ENCODE measurements at regions not wholly inside any gene's neighbourhood (a gene's known extent, or its start where the extent isn't known, plus 50 kb on each side); places are given as distances from the start of the nearest gene placed in this dataset.

DNA sequence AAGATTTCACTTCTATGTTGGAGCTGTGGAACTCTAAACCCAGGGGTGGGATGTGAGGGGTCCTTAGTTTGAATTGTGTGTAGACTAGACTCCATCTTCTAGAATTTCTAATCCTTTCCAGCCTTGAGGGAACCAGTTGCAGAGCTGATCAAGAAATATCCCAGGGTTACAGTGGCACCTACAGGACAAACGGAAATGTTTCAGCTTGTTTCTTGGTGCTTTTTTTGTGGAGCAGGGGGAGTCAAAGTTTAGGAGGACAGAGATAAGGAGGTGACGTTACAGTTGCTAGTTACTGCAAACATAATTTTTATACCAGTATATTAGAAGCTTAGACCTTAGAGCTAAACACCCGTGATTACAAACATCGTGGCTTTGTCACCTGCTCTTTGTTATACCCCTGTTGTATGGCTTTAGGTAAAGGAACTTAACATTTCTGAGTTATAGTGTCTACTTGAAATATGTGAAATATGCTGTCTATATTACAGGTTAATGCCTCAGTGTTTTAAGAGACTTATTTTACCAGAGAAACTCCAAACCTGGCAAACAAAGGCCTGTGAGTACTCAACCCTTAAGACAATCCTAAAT is 84.5 kb upstream of the DYNC1I1 start:
- Histone ChIP-seq H2BK12ac (ENCODE audit: insufficient read length, low read depth, low read length) (no peak overlapping the region), H4K8ac (replicated peaks; ENCODE audit: insufficient read length, low read depth, low read length) (no peak overlapping the region), H4K91ac (ENCODE audit: insufficient read length, low read depth, low read length) (no peak overlapping the region), H3K23ac (ENCODE audit: insufficient read length, low read depth, low read length) (no peak overlapping the region), H3K27ac (ENCODE audit: insufficient read length, low read depth, low read length) (no peak overlapping the region), H3K56ac (ENCODE audit: insufficient read length, low read depth, low read length) (no peak overlapping the region), H2AK5ac (ENCODE audit: insufficient read length, low read length) (no peak overlapping the region), H3K9ac (ENCODE audit: extremely low read depth, insufficient read length, low read length) (no peak overlapping the region), H4K5ac (ENCODE audit: insufficient read length, low read depth, low read length) (no peak overlapping the region), H2BK5ac (ENCODE audit: insufficient read length, low read length) (no peak overlapping the region), H3K18ac (ENCODE audit: insufficient read length, low read depth, low read length) (no peak overlapping the region), H3K4ac (ENCODE audit: low read depth, low read length) (no peak overlapping the region), H3K79me1 (ENCODE audit: insufficient read depth, low read depth, low read length, poor library complexity, severe bottlenecking) (no peaks in the 10 kb centered on the region), H2BK120ac (ENCODE audit: low read depth, low read length, poor library complexity, severe bottlenecking) (no peak overlapping the region), H3K27me3 (ENCODE audit: insufficient read depth, low read length) (no peaks in the 10 kb centered on the region), H3K14ac (ENCODE audit: insufficient read depth, low read length) (no peak overlapping the region), H2BK20ac (ENCODE audit: low read depth, low read length, poor library complexity, severe bottlenecking) (no peak overlapping the region), H3K4me1 (ENCODE audit: insufficient read depth, low read length) (no peaks in the 10 kb centered on the region), H3K9me3 (ENCODE audit: control insufficient read depth, low read depth, low read length) (no peaks in the 10 kb centered on the region), H3K23me2 (ENCODE audit: insufficient read length, low read depth, low read length, poor library complexity, severe bottlenecking) (no peaks in the 10 kb centered on the region), H4K20me1 (ENCODE audit: control insufficient read depth, insufficient read depth, insufficient read length) (no peaks in the 10 kb centered on the region), H2BK15ac (ENCODE audit: low read depth, low read length) (no peak overlapping the region), H3K4me2 (ENCODE audit: insufficient read depth, insufficient read length, low read length) (no peak overlapping the region), H3K79me2 (ENCODE audit: insufficient read depth, low read length) (no peaks in the 10 kb centered on the region), H3T11ph (ENCODE audit: low read length) (no peak overlapping the region), H2AFZ (ENCODE audit: low read length) (no peak overlapping the region)
- H3K27me3 Mint-ChIP-seq (ENCODE audit: low read depth) = no peaks in the 10 kb centered on the region
- H3K36me3 Mint-ChIP-seq (ENCODE audit: insufficient read depth in 1 of 3, low read depth in 3 of 3) = no peaks in the 10 kb centered on the region
- DNase-seq = no peak
- H3K27ac Mint-ChIP-seq = no peak overlapping the region
- H3K9me3 Mint-ChIP-seq = no peaks in the 10 kb centered on the region
- H3K4me1 Mint-ChIP-seq = no peaks in the 10 kb centered on the region; a peak in 1 of 4 replicates
- WGBS (ENCODE audit: extremely low coverage, insufficient read length, low lambda C conversion rate) = no CpG with 5 or more reads among the region's 4 CpGs
- TF ChIP-seq, protein P1, sequence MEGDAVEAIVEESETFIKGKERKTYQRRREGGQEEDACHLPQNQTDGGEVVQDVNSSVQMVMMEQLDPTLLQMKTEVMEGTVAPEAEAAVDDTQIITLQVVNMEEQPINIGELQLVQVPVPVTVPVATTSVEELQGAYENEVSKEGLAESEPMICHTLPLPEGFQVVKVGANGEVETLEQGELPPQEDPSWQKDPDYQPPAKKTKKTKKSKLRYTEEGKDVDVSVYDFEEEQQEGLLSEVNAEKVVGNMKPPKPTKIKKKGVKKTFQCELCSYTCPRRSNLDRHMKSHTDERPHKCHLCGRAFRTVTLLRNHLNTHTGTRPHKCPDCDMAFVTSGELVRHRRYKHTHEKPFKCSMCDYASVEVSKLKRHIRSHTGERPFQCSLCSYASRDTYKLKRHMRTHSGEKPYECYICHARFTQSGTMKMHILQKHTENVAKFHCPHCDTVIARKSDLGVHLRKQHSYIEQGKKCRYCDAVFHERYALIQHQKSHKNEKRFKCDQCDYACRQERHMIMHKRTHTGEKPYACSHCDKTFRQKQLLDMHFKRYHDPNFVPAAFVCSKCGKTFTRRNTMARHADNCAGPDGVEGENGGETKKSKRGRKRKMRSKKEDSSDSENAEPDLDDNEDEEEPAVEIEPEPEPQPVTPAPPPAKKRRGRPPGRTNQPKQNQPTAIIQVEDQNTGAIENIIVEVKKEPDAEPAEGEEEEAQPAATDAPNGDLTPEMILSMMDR (conservative IDR thresholded peaks at IDR 0.05) = peak; percentile 69
- no peak overlapping the region for H3K4me3 Mint-ChIP-seq

Data from H9 (cell line).